NCI-H2029 treated with DMSO at 0.1 percent for 48 hours (cell line): ENCODE measurements at regions not wholly inside any gene's neighbourhood (a gene's known extent, or its start where the extent isn't known, plus 50 kb on each side); places are given as distances from the start of the nearest gene placed in this dataset.
A peak's percentile ranks its signal among the peaks of the same experiment; 100 is the strongest.
"Not testable (repeated sequence)": the region's sequence is repeated elsewhere in the genome, so short reads cannot be mapped to it uniquely, and the experiment has no call there.

Experiments
- DNase-seq: peaks from one replicate; lab custom pipeline; 2025; lab: John Stamatoyannopoulos, UW

DNA sequence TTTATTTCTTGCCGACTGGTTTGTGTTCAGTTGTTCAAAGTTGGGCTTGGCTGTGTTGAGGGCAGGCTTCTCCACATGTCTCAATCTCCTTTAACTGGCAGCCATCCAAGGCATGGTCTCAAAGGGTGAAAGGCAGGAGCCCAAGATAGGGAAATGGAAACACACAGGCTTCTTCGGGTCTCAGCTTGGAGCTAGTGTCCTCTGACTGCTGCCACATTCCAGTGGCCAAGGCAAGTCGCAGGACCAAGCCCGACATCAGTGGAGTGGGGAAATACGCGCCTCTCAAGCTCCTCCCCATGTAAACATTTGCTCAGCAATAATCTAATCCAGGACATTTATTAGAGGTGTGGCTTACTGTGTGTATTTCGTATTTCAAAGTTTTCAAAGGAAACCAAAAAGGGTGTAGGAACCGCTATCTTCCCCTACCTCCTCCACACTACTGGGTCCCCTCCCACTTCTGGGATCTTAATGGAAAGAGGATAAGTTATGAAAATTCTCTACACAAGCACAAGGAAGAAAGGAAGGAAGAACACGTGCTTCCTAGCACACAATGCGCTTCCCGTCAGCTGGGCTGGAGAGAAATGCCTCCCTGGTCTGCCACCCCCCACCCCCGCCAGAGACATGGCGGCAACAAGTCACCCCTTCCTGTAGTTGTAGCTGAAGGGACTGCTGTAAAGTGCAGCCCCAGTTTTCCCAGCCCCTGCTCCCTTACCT is 181.7 kb downstream of the FAM43A start:
- DNase-seq: peak; percentile 45

DNA sequence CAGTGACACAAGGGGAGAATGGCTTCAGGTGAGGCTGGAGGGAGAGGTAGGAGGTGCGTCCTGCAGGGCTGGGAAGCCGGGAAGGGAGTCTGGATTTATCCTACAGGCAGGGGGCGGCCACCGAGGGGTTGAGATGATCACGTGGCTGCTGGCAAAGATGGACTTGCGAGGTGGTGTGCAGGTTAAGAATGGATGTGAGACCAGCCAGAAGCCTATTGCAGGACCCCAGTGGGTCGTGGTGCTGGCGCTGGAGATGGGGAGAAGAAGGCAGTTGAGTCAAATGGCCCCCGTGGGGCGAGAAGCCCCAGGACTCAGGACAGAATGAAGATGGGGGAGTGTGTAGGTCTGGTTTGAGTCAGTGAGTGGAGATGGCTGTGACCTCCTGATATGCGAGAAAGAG is 183.1 kb downstream of the FAM43A start:
- DNase-seq: no peak

DNA sequence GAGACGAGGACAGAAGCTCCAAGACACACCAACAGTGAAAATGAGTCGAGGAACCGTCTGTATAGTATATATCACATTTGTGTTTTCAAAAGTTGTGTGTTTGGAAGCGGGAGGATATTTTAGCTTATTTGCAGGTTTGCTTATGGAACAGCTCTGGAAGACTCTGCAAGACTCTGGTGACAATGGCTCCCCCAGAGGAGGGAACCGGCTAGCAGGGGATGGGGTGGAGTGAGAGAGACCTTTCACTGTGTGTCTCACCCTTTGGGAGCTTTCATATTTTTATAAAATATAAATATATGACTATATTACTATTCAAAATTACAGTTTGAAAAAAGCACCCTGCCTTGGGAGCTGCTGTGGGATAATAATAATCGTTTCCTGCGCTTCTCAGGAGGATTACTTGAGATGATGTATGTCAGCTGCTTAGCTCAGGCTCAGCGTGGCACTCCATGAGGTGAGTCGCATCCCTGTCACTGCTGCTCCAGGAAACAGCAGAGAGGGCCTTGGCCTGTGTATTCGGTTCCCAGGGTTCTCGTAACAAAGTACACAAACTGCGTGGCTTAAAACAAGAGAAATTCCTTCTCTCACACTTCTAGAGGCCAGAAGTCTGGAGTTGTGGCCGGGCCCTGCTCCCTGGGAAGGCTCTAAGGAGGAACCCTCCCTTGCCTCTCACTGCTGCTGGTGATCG is 183.9 kb downstream of the FAM43A start:
- DNase-seq: no peak

DNA sequence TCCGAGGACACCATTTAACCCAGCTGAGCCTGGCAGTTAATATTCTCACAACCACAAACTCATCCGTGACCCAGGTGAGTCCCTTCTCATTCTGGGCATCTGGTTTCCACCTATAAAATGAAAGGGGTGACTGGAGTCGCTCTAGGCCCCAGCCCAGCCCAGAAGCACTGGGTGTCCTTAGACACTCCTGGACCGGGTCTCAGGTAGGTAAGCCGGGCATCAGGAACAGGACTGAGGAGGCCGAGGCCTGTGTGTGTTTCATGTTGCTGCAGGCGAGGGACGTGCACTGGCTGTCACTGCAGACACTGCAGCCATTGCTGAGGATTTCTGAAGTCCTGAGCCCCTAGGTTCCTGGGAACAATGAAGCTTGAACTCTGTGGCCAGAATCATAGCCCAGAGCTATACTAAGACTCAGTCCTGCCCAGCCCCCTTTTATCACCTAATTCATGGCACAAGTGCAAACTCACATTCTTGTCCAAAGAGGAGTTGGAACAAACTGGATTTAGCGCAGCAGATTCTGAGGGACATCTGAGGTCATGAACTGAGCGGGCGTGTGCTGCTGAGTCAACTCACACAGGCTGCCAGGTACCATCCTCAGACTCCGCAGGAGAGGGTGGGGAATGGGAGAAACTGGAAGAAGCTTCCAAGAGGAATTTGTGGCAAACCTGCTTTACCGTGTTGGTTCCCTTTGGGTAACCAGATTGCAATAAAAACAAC is 184.9 kb downstream of the FAM43A start:
- DNase-seq: no peak

DNA sequence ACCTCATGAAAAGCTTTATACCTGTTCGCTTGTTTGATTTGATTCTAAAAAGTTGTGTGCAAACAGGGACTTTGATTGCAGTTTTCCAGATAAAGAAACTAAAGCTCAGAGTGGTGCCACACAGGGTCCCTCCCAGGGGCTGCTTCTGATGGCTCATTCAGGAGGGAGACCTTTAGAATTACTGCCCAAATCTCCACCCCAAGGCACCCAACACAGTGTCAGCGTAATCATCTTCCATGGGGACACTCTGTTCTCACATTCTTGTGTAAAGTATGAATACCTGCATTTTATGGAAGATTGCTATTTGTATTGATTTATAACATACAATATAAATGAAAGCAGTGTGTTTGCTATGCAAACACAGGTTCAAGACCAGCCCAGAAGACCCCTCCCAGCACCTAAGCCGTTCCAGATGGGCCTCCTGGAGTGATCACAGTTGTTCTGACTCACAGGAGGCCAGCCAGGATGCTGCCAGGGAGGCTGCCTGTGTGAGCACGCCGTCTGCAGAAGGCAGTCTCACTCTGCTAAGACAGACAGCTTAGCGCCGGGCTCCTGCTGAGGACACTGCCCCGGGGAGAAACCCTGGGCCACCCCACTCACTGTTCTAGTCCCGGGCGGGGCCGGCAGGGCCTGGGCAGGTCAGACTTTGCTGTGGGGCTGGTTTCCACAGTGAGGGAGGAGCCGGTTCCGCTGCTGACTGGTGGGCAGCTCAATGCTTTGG is 185.6 kb downstream of the FAM43A start:
- DNase-seq: no peak

DNA sequence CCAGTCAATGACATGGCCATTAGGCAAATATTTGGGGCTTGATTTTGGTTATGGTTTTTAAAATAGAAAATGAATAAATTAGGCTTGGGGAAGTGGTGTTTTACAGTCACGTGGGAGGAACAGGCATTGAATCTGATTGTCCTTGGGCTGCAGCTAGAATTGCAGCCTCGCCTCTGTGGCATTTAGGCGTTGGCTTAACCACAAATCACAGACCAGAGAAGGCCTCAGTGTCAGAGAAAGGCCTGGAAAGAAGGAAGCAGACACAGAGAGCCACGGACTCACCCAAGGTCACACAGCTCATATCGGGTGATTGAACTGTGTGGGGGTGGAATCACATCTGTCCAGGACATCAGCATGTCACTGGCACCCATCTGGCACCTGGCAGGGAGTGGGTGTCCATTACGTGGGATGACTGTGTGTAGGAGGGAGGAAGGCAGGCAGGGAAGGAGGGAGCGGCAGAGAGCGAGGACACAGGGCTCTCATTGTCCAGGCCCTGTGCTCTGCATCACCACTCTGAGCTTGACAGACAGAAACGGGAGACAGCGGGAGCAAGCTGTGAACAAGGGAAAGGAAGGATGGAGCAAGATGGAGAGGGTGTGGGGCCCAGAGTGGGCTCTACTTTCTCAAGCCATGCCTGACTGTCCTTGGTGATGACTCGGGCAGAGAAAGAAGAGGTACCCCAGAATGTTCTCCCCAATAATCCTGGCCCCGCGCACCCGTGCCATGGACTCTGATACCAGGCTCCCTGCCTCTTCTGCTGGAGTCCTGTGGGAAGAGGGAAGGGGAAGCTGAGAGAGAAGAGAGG is 186.4 kb downstream of the FAM43A start:
- DNase-seq: no peak

DNA sequence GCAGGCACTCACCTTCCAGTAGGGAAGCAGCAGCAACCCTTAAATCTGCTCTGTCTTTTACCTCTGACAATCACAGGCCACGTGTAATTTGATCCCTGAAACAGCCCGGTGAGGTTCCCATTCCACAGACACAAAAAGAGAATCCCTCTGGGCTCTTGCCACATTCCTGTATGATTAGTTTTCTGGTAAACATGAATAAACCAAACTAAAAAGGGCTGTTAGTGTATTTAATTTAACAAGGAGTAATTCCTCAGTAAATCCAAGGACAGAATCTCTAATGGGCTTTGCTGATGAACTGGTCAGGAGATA is 186.9 kb downstream of the FAM43A start:
- no peak for DNase-seq

DNA sequence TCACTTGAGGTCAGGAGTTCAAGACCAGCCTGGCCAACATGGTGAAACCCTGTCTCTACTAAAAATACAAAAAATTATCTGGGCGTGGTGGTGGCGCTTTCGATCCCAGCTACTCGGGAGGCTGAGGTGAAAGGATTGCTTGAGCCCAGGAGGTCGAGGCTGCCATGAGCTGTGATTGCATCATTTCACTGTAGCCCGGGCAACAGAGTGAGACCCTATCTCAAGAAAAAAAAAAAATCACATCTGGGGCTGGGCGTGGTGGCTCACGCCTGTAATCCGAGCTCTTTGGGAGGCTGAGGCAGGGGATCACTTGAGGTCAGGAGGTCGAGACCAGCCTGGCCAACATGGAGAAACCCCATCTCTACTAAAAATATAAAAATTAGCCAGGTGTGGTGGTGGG is 187.8 kb downstream of the FAM43A start:
- DNase-seq: not testable (repeated sequence)

DNA sequence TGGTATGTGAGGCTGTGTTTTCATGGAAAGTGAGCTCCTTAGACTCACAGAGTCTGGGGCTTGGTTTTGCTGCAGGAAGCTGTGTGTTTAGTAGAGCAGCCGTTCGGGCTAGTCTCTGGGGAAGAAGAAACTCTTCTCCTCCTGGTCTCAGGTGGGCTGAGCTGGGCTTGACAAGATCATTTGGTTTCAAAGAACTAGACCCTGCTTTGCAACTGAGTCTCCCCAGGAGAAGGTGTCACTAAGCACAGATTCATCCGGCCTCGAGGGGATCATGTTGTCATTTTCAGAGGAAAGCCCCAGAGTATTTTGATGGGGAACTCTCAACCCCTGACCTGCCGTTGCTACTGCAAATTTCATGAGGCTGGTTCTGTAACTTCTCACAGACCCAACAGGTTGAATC is 188.5 kb downstream of the FAM43A start:
- no peak for DNase-seq

DNA sequence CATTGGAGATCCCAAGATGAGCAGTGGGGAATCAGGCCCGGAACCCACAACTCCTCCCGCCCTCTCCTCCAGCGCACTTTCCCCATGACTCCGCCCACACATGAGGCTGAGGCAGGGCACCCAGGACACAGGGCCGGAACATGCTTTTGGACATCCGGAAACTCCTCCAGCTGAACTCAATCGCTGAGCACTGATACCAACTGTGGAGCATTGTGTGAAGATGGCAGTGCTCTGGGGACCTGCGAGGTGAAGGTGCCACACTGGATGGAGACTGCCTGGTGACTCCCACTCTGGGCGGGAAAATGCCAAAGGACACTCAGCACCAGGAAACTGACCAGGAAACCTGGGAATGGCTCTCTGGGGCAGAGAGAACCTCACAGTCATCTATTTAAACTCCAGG is 189.1 kb downstream of the FAM43A start:
- no peak for DNase-seq

DNA sequence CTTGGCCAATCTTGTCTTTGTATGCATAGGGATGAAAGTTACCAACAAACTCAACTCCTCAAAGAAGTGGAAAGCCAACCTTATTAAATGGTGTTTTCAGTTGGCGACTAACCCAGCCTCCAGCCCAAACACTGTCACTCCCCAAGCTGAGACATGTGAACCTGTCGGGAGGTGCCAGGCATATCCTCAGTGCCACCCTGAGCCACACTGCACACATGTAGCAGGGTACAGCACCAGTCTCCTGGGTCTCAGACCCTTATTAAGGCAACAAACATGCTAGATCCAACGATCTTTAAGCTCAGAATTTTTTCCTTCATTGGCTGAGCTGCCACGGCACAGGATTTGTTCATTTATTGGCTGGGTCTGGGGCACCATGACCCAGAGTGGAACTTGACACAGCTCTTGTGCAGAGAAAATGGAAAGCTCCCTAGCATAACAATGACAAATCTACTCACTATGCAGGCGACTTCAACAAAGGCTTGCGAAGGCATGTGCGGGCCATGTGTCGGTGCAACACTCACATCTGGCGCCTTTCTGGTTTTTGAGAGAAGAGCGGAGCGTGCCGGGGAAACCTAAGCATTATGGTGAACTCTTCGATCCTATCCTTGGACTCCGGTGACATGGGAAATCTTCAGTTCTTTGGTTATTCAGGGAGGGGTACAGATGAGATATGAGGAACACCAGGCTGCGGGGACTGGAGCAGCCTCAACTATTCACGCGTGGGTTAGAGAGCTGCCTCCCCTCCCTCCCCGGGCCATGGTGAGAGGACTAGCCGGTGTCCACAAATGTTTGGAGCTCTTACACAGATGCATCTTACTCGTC is 190.1 kb downstream of the FAM43A start:
- DNase-seq: no peak

DNA sequence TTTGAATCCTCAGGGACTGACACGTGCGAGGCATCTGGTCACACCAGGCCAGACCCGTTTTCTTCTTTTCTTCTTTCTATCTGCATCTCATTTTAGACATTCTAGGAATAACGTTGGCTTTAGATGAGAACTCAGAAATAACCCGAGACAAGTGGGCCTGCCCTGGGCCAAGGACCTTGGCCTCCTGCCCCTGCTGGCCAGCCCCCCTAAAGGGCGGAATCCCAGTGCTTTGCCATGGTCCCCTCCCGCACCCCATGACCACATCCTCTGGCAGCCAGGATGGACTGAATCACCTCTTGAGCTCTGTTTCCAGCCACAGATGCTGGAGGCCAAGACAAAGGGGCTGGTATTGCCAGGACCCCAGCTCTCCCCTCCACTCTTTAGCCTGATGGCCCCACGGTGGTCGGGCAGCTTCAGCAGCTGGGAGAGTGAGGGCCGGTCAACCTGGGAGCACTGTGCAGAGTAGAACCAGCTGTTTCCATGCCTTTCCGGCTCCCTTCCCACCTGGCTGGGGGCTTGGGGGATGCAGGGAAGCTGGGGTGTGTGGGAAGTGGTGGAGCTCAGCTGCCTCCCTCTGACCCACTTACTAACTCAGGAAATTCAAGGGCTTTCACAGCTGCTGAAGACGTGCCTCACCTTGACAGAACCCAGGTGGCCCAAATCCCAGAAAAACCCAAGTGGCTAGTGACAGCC is 190.9 kb downstream of the FAM43A start:
- no peak for DNase-seq

DNA sequence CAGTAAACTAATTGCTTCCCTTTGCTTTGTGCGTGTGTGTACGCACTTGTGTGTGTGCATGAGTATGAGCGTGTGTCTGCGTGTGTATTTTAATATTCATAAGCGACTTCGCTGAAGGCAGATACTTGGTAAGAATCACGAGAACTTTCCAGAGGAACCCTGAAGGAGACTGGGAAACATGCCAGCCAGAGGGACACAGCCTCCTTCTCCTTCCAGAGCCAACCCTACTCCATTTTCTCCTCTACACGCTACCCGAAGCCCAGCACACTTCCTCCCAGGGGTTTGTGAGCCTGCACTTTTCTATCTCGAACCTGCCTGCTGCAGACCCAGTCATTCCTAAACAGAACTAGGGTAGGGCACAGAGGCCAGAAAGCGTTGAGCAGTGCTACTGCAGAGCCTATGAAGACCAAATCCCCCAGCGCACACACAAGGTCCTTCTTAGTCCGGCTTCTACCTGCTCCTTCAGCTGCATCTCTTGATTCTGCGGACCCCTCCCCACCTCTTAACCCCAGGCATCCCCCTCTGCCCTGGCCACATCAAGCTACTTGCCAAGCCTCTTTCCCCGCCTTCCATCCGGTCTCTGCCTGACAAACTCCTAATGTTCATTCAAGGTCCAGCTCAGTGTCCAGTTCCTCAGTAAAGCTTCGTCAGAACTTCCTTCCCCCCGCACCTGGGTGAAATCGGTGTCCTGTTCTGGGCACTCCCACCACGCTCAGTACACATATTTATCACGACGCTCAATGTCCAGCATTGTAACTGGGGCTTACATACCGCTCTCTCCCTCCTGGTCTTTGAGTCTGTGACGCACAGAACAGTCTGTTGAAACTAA is 191.8 kb downstream of the FAM43A start:
- DNase-seq: no peak

DNA sequence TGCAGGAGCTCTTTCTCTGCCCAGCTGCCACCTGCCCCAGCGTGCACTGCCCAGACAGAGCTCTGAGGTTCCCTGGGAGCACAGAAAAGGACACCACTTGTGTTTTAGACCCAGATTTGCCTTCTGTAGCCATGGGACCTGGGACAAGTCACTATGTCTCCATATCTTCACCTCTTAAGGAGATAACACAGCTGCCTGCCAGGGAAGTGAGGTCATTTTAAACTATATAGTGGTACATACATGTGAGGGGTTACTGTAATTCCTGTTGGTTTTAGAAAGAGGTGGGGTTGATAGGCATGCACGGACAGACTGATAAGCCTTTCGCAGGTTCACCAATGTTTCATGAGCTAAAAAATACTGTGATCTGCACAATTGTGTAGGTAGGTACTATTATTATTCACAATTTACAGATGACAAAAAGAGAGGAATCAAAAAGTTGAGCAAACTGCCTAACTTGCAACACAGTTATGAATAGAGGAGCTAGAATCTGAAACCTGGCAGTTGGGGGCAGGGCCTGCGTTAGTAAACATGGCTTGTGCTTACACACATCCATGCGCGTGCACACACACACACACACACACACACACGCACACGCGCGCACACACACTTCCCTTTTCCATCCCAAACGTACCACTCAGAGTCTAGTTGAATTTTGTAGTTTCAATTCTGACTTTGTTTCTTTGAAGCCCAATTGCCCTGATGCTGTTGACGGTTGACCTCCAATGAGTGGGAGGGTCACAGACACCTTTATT is 193.6 kb downstream of the FAM43A start:
- DNase-seq: no peak

DNA sequence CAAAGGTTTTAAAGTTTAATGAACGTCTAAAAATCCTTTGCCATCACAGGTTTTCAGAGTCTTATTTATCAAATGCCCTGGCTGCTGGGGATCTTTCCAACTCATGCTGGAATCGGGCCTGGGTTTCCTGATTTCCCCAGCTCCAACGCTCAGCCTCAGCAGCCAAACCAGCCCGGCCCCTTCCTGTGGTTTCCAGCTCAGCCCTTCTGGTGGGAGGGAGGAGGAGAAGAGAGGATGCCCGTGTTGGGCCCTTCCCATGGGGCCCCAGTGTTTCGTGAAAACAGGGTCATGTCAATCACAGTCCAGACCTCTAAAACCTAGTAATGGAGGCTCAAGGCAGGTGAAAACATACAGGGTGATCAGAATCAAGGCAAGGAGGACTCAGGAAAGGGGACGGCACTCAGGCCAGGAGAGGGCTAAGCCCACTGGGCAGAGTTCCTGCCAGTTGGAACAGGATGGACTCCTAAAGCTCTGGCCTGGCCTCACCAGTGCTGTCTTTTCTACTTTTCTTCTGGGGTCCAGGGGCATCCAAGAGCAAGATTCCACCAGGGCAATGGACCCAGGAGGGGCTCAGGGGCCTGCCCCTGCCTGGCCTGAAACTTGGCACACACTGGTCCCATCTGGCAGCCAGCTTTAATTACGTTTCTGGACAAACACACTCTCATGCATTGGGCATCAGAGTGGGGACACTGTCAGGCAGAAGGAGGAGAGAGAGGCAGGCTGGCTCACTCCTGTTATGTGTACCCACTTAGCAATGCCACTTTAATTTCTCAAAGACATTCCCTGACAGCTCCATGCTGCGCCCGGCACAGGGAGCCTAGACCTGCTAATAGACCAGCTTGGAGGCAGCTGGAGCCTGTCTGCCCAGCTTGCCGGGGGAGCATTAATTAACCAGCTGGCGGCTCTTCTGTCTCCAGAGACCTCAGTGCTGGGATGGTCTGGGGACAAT is 194.6 kb downstream of the FAM43A start:
- DNase-seq: peak; percentile 9

DNA sequence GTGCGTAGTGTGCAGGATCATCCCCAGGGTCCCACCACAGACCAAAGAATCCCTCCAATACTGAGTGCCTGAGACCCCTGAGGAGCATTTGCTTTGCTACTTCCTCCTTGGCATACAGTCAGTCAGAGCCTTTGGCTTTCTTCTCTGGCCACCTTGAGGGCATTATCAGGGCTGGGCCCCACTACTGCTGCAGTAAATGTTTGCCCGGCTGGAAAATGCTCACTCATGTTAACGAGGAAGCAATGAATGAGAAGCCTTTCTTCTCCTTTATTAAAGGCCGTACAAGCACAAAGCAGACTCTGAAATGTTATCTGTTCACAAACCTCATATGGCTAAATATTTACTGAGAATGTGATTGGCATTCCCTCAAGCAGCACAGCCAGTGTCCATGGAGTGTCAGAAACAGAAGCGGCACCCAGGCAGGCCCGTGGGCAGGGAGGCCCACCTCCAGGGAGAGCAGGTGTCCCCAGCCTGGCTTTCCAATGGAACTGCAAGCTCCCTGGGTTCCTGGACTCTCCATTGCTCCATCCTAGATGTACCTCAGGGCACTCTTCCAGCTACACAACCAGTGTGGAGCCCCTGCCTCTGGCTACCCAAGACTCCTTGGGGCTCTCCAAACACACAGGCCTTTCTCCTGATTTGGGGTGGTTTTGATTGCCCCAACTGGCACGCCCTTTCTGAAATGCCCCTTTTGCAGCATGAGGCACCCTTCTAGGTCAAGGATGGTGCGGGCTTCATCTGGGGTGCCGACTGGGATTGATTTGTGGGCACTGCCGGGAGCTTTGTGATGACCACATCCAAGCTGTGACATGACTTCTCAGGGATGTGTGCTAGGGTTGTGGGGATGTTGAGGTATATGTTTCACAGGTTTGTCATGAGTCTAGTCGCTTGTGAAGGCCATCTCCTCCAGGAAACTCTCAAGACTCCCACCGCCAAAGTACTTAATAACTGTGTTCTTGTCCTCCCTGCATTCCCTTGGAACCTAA is 195.6 kb downstream of the FAM43A start:
- peak; percentile 14 for DNase-seq
